ENCODE measurements at regions not wholly inside any gene's neighbourhood (a gene's known extent, or its start where the extent isn't known, plus 50 kb on each side); places are given as distances from the start of the nearest gene placed in this dataset.

- no peak for TF ChIP-seq CTCF (IDR thresholded peaks at IDR 0.05; ENCODE audit: borderline replicate concordance, extremely low read depth, low read length, poor library complexity, severe bottlenecking)
- TF ChIP-seq EZH2 (IDR thresholded peaks at IDR 0.05; ENCODE audit: borderline replicate concordance, low read depth, low read length, severe bottlenecking) = no peak
Observed at GRCh38 chr18:76727589-76727988, 94.8 kb upstream of the ZNF236 start.

All from DND-41 (cell line).